ENCODE measurements at regions not wholly inside any gene's neighbourhood (a gene's known extent, or its start where the extent isn't known, plus 50 kb on each side); places are given as distances from the start of the nearest gene placed in this dataset.

DNA sequence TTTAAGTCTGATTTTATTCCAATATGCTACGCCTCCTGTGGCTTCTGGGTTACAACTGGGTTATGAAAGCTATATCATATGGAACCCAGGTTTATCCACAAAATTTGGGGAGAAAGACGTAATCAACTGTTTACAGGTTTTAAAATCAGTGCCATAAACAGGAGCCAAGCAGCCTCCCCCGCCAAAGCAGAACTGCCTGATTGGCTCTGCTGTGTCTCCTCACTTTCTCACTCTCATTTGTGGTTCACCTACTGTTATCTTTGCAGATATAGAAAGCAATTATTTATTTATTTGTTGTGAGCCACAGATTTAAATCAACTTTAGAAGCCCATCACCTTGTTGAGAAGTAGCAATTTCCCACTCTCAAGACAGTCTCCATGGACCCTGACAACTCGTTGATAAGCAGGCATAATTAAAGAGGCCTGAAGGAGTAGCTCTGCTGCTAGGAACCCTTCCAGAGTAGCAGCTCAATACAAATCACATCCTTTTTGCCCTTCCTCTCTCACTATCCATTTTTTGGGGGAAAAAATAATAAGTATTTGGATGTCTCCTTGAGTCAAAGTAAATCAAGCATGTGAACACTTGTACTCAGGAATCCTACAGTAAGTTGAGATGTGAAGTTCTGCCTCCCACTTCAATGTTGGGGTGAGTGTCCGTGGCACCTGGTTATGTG, 191.0 kb upstream of the CCDC150 start:
- Histone ChIP-seq H4K20me1 (ENCODE audit: insufficient read depth) (no peaks in the 10 kb centered on the region), H3K4me3 (replicated peaks in 1 of 2; ENCODE audit: low read depth in 1 of 2, low read length in 2 of 2) (no peak overlapping the region), H2AFZ (ENCODE audit: low read depth, low read length, poor library complexity, severe bottlenecking) (no peak overlapping the region), H3K4me1 (ENCODE audit: control insufficient read depth in 1 of 2, insufficient read depth in 2 of 2, low read length in 2 of 2) (no peaks in the 10 kb centered on the region), H3K36me3 (ENCODE audit: control insufficient read depth in 1 of 2, insufficient read depth in 2 of 2, low read length in 2 of 2) (no peaks in the 10 kb centered on the region), H3K79me2 (ENCODE audit: insufficient read depth, low read length) (no peaks in the 10 kb centered on the region), H3K4me2 (ENCODE audit: low read length) (no peak overlapping the region), H3K9me2 (ENCODE audit: insufficient read depth) (no peaks in the 10 kb centered on the region), H3K27me3 (ENCODE audit: insufficient read depth, low read length) (no peaks in the 10 kb centered on the region), H3K9ac (ENCODE audit: low read length) (no peak overlapping the region), H3K9me3 (ENCODE audit: control insufficient read depth in 1 of 2, insufficient read depth in 1 of 2, low read depth in 1 of 2, low read length in 2 of 2) (no peaks in the 10 kb centered on the region), H3K27ac (ENCODE audit: low read depth, low read length) (no peak overlapping the region)
- no peak for ATAC-seq
- ChIA-PET CTCF (no interaction called here), RAD21 (ENCODE audit: low non-redundant PET in 1 of 2, low total read pairs in 2 of 2, uncharacterized antibody in 2 of 2, unreplicated experiment in 2 of 2) (no interaction called here), POLR2A (no interaction called here)
- TF ChIP-seq POLR2A (IDR thresholded peaks at IDR 0.05; ENCODE audit: borderline replicate concordance, extremely low read depth, insufficient read depth, insufficient read length) (no peak), CEBPB (IDR thresholded peaks at IDR 0.05; ENCODE audit: low read depth) (no peak), YY1 (IDR thresholded peaks at IDR 0.05; ENCODE audit: extremely low read depth, insufficient replicate concordance, low read depth, low read length) (no peak), EZH2 (IDR thresholded peaks at IDR 0.05) (no peak)
- TF ChIP-seq, protein P1, sequence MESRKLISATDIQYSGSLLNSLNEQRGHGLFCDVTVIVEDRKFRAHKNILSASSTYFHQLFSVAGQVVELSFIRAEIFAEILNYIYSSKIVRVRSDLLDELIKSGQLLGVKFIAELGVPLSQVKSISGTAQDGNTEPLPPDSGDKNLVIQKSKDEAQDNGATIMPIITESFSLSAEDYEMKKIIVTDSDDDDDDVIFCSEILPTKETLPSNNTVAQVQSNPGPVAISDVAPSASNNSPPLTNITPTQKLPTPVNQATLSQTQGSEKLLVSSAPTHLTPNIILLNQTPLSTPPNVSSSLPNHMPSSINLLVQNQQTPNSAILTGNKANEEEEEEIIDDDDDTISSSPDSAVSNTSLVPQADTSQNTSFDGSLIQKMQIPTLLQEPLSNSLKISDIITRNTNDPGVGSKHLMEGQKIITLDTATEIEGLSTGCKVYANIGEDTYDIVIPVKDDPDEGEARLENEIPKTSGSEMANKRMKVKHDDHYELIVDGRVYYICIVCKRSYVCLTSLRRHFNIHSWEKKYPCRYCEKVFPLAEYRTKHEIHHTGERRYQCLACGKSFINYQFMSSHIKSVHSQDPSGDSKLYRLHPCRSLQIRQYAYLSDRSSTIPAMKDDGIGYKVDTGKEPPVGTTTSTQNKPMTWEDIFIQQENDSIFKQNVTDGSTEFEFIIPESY (IDR thresholded peaks at IDR 0.05; ENCODE audit: extremely low read depth, insufficient replicate concordance, low read length), result no peak
- TF ChIP-seq, protein P2, sequence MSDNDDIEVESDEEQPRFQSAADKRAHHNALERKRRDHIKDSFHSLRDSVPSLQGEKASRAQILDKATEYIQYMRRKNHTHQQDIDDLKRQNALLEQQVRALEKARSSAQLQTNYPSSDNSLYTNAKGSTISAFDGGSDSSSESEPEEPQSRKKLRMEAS (IDR thresholded peaks at IDR 0.05), result no peak
- intact Hi-C loops (cut with micrococcal nuclease), result no loop called here
- no TSS peak for BruUV-seq (replicated peaks)
- DNase-seq (ENCODE audit: low read depth, low spot score), result no peak

DNA sequence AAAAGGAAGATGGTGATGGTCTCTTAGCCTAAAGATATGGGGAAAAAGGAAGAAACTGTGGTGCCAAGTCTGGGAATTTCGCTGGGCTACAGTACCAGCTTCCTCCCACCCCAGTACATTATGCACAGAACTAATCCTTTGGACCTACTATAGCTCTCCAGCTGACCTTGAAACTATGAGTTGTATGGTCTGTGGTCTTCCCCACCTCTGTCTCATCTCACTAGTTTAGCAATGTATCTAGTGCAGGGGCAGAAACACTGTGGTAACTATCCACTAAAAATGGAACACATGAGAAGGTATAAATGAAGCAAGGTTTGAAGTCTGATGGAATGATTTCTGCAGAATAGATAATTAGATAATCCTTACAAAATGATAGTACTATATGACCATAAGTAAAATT, 190.4 kb upstream of the CCDC150 start:
- no peaks in the 10 kb centered on the region for H4K20me1 ChIP-seq (ENCODE audit: insufficient read depth)
- H3K4me2 ChIP-seq (ENCODE audit: low read length), result no peak overlapping the region
- no peaks in the 10 kb centered on the region for H3K36me3 ChIP-seq (ENCODE audit: control insufficient read depth in 1 of 2, insufficient read depth in 2 of 2, low read length in 2 of 2)
- H3K27me3 ChIP-seq (ENCODE audit: insufficient read depth, low read length), result no peaks in the 10 kb centered on the region
- ChIA-PET POLR2A (no interaction called here), RAD21 (ENCODE audit: low non-redundant PET in 1 of 2, low total read pairs in 2 of 2, uncharacterized antibody in 2 of 2, unreplicated experiment in 2 of 2) (no interaction called here), CTCF (no interaction called here)
- intact Hi-C loops (cut with micrococcal nuclease), result no loop called here
- no peaks in the 10 kb centered on the region for H3K4me1 ChIP-seq (ENCODE audit: control insufficient read depth in 1 of 2, insufficient read depth in 2 of 2, low read length in 2 of 2)
- no peak overlapping the region for H3K9ac ChIP-seq (ENCODE audit: low read length)
- no peaks in the 10 kb centered on the region for H3K79me2 ChIP-seq (ENCODE audit: insufficient read depth, low read length)
- no TSS peak for BruUV-seq (replicated peaks)
- H3K4me3 ChIP-seq (replicated peaks in 1 of 2; ENCODE audit: low read depth in 1 of 2, low read length in 2 of 2), result no peak overlapping the region
- ATAC-seq, result no peak
- H3K9me2 ChIP-seq (ENCODE audit: insufficient read depth), result no peaks in the 10 kb centered on the region
- no peak overlapping the region for H3K27ac ChIP-seq (ENCODE audit: low read depth, low read length)
- H2AFZ ChIP-seq (ENCODE audit: low read depth, low read length, poor library complexity, severe bottlenecking), result no peak overlapping the region
- DNase-seq (ENCODE audit: low read depth, low spot score), result no peak
- no peaks in the 10 kb centered on the region for H3K9me3 ChIP-seq (ENCODE audit: control insufficient read depth in 1 of 2, insufficient read depth in 1 of 2, low read depth in 1 of 2, low read length in 2 of 2)
- TF ChIP-seq EZH2phosphoT487 (IDR thresholded peaks at IDR 0.05; ENCODE audit: borderline replicate concordance) (no peak), EZH2 (IDR thresholded peaks at IDR 0.05) (no peak), SP1 (IDR thresholded peaks at IDR 0.05; ENCODE audit: low read depth) (no peak), FOSL1 (IDR thresholded peaks at IDR 0.05; ENCODE audit: low read depth) (no peak), YY1 (IDR thresholded peaks at IDR 0.05; ENCODE audit: extremely low read depth, insufficient replicate concordance, low read depth, low read length) (no peak)
- TF ChIP-seq, protein P2 (IDR thresholded peaks at IDR 0.05), result no peak
- TF ChIP-seq, protein P1 (IDR thresholded peaks at IDR 0.05; ENCODE audit: extremely low read depth, insufficient replicate concordance, low read length), result no peak
- TF ChIP-seq, protein P3, sequence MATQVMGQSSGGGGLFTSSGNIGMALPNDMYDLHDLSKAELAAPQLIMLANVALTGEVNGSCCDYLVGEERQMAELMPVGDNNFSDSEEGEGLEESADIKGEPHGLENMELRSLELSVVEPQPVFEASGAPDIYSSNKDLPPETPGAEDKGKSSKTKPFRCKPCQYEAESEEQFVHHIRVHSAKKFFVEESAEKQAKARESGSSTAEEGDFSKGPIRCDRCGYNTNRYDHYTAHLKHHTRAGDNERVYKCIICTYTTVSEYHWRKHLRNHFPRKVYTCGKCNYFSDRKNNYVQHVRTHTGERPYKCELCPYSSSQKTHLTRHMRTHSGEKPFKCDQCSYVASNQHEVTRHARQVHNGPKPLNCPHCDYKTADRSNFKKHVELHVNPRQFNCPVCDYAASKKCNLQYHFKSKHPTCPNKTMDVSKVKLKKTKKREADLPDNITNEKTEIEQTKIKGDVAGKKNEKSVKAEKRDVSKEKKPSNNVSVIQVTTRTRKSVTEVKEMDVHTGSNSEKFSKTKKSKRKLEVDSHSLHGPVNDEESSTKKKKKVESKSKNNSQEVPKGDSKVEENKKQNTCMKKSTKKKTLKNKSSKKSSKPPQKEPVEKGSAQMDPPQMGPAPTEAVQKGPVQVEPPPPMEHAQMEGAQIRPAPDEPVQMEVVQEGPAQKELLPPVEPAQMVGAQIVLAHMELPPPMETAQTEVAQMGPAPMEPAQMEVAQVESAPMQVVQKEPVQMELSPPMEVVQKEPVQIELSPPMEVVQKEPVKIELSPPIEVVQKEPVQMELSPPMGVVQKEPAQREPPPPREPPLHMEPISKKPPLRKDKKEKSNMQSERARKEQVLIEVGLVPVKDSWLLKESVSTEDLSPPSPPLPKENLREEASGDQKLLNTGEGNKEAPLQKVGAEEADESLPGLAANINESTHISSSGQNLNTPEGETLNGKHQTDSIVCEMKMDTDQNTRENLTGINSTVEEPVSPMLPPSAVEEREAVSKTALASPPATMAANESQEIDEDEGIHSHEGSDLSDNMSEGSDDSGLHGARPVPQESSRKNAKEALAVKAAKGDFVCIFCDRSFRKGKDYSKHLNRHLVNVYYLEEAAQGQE (IDR thresholded peaks at IDR 0.05; ENCODE audit: low read depth), result no peak

All from HCT116 (cell line).